NT2/D1 (cell line): ENCODE measurements at regions not wholly inside any gene's neighbourhood (a gene's known extent, or its start where the extent isn't known, plus 50 kb on each side); places are given as distances from the start of the nearest gene placed in this dataset.

Experiments used
- YY1 ChIP-seq: IDR thresholded peaks from 2 replicates; pipeline ENCODE4 v1.6.1; 2011; ENCODE audit not compliant: insufficient read length, insufficient read depth
- ZNF274 ChIP-seq: IDR thresholded peaks from 2 replicates; pipeline ENCODE4 v1.6.1; 2011; ENCODE audit warnings: mild to moderate bottlenecking, low read depth, low read length

DNA sequence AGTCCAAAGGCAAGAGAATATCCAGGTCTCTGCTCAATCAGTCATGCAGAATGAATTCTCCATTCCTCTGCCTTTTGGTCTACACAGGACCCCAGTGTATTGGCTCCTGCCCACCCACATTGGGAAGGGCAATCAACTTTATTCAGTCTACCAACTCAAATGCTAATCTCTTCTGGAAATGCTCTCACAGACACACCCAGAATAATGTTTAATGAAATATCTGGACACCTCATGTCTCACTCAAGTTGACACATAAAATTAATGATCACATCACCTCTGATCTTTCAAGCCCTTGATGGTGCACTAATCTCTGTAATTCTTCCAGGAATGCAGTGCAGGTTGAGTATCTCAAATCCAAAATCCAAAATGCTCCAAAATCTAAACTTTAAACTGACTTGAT lies 315.6 kb downstream of the HRH4 start:
- TF ChIP-seq ZNF274 (no peak), YY1 (no peak)
